ENCODE measurements at regions not wholly inside any gene's neighbourhood (a gene's known extent, or its start where the extent isn't known, plus 50 kb on each side); places are given as distances from the start of the nearest gene placed in this dataset.
"Not testable (repeated sequence)": the region's sequence is repeated elsewhere in the genome, so short reads cannot be mapped to it uniquely, and the experiment has no call there.

GRCh38 chr2:129488376-129488775 lies 491.1 kb upstream of the RAB6C start:
- no peak for DNase-seq (ENCODE audit: low read depth, low spot score)

- DNase-seq (ENCODE audit: low read depth, low spot score), result no peak
These were observed 488.8 kb upstream of the RAB6C start for GRCh38 chr2:129490641-129491040.

- no peak for DNase-seq (ENCODE audit: low read depth, low spot score)
These were observed 488.2 kb upstream of the RAB6C start for GRCh38 chr2:129491308-129491707.

GRCh38 chr2:129492548-129492947 lies 486.9 kb upstream of the RAB6C start:
- no peak for DNase-seq (ENCODE audit: low read depth, low spot score)

- DNase-seq (ENCODE audit: low read depth, low spot score), result no peak
These were observed 479.7 kb upstream of the RAB6C start for GRCh38 chr2:129499747-129500146.

- no peak for DNase-seq (ENCODE audit: low read depth, low spot score)
These were observed 476.7 kb upstream of the RAB6C start for GRCh38 chr2:129502781-129503180.

GRCh38 chr2:129504646-129505045 lies 474.8 kb upstream of the RAB6C start:
- DNase-seq (ENCODE audit: low read depth, low spot score), result no peak

GRCh38 chr2:129518937-129519336 lies 460.5 kb upstream of the RAB6C start:
- no peak for DNase-seq (ENCODE audit: low read depth, low spot score)

GRCh38 chr2:129532158-129532557 lies 447.3 kb upstream of the RAB6C start:
- not testable (repeated sequence) for DNase-seq (ENCODE audit: low read depth, low spot score)

GRCh38 chr2:129548880-129549279 lies 430.6 kb upstream of the RAB6C start:
- DNase-seq (ENCODE audit: low read depth, low spot score), result no peak

- no peak for DNase-seq (ENCODE audit: low read depth, low spot score)
These were observed 428.9 kb upstream of the RAB6C start for GRCh38 chr2:129550536-129550935.

- DNase-seq (ENCODE audit: low read depth, low spot score), result no peak
These were observed 425.1 kb upstream of the RAB6C start for GRCh38 chr2:129554373-129554772.

GRCh38 chr2:129559101-129559500 lies 420.4 kb upstream of the RAB6C start:
- no peak for DNase-seq (ENCODE audit: low read depth, low spot score)

GRCh38 chr2:129565551-129566109 lies 413.8 kb upstream of the RAB6C start:
- no peak for DNase-seq (ENCODE audit: low read depth, low spot score)

- DNase-seq (ENCODE audit: low read depth, low spot score), result not testable (repeated sequence)
These were observed 408.7 kb upstream of the RAB6C start for GRCh38 chr2:129570812-129571211.

- no peak for DNase-seq (ENCODE audit: low read depth, low spot score)
These were observed 404.0 kb upstream of the RAB6C start for GRCh38 chr2:129575431-129575830.

GRCh38 chr2:129575880-129576279 lies 403.6 kb upstream of the RAB6C start:
- no peak for DNase-seq (ENCODE audit: low read depth, low spot score)

GRCh38 chr2:129580001-129580400 lies 399.5 kb upstream of the RAB6C start:
- DNase-seq (ENCODE audit: low read depth, low spot score), result no peak

- DNase-seq (ENCODE audit: low read depth, low spot score), result no peak
These were observed 393.7 kb upstream of the RAB6C start for GRCh38 chr2:129585760-129586159.

GRCh38 chr2:129587426-129588064 lies 391.9 kb upstream of the RAB6C start:
- peak; percentile 80 for DNase-seq (ENCODE audit: low read depth, low spot score)

GRCh38 chr2:129604560-129604959 lies 374.9 kb upstream of the RAB6C start:
- no peak for DNase-seq (ENCODE audit: low read depth, low spot score)

GRCh38 chr2:129605646-129606045 lies 373.8 kb upstream of the RAB6C start:
- no peak for DNase-seq (ENCODE audit: low read depth, low spot score)

GRCh38 chr2:129606496-129607270 lies 372.8 kb upstream of the RAB6C start:
- peak; percentile 30 for DNase-seq (ENCODE audit: low read depth, low spot score)
